KMS-11 (cell line): ENCODE measurements at regions not wholly inside any gene's neighbourhood (a gene's known extent, or its start where the extent isn't known, plus 50 kb on each side); places are given as distances from the start of the nearest gene placed in this dataset.

Source experiments
- H2AFZ ChIP-seq: fragments of 200-600 bp; sonication (generic); 2 replicates; pipeline ENCODE4 v1.6.1; 2016; ENCODE audit warnings: antibody characterized with exemption, mixed run types, low read depth
- H3K27ac ChIP-seq: fragments of 200-600 bp; sonication (generic); 2 replicates; pipeline ENCODE4 v1.6.1; 2016; ENCODE audit warnings: mild to moderate bottlenecking, mixed run types
- H3K27me3 ChIP-seq: fragments of 200-600 bp; sonication (generic); 2 replicates; pipeline ENCODE4 v1.6.1; 2017; ENCODE audit warnings: mild to moderate bottlenecking, low read depth, mixed run types, moderate library complexity; ENCODE audit not compliant: insufficient read depth
- H3K36me3 ChIP-seq: fragments of 200-600 bp; sonication (generic); 2 replicates; pipeline ENCODE4 v1.6.1; 2017; ENCODE audit warnings: mild to moderate bottlenecking, mixed run types; ENCODE audit not compliant: insufficient read depth
- H3K4me1 ChIP-seq: fragments of 200-600 bp; sonication (generic); 2 replicates; pipeline ENCODE4 v1.6.1; 2016; ENCODE audit warnings: mild to moderate bottlenecking, low read depth, mixed run types; ENCODE audit not compliant: poor library complexity, severe bottlenecking
- H3K4me2 ChIP-seq: fragments of 200-600 bp; sonication (generic); 2 replicates; pipeline ENCODE4 v1.7.0; 2016; ENCODE audit warnings: mild to moderate bottlenecking, mixed run types
- H3K4me3 ChIP-seq: fragments of 200-600 bp; sonication (generic); IDR thresholded peaks from 2 replicates; pipeline ENCODE4 v1.6.1; 2017; ENCODE audit warnings: low read depth, low read length, mixed read lengths; ENCODE audit not compliant: insufficient read depth
- H3K79me2 ChIP-seq: fragments of 200-600 bp; sonication (generic); 2 replicates; pipeline ENCODE4 v1.6.1; 2016; ENCODE audit warnings: low read depth, mixed run types; ENCODE audit not compliant: insufficient read depth
- H3K9ac ChIP-seq: fragments of 200-600 bp; sonication (generic); 2 replicates; pipeline ENCODE4 v1.6.1; 2016; ENCODE audit warnings: mild to moderate bottlenecking, mixed run types
- H4K20me1 ChIP-seq: fragments of 200-600 bp; sonication (generic); 2 replicates; pipeline ENCODE4 v1.6.1; 2016; ENCODE audit warnings: mild to moderate bottlenecking, mixed run types; ENCODE audit not compliant: insufficient read depth
- CTCF ChIP-seq: fragments of 200-600 bp; sonication (generic); conservative IDR thresholded peaks from 2 replicates; pipeline ENCODE4 v1.6.1; 2017; ENCODE audit warnings: low read depth, mild to moderate bottlenecking, antibody characterized with exemption, low read length, moderate library complexity, mixed read lengths

- Histone ChIP-seq H3K36me3 (no peaks in the 10 kb centered on the region), H3K4me3 (no peak overlapping the region), H3K79me2 (no peaks in the 10 kb centered on the region), H3K27me3 (no peaks in the 10 kb centered on the region), H3K9ac (no peak overlapping the region), H4K20me1 (no peaks in the 10 kb centered on the region), H3K27ac (no peak overlapping the region), H3K4me1 (no peaks in the 10 kb centered on the region), H3K4me2 (no peak overlapping the region), H2AFZ (no peak overlapping the region)
- TF ChIP-seq CTCF: no peak
These were observed 218.4 kb downstream of the AEBP2 start for GRCh38 chr12:19657732-19658130.

GRCh38 chr12:19659086-19659485 lies 219.8 kb downstream of the AEBP2 start:
- H3K9ac ChIP-seq: no peak overlapping the region
- no peaks in the 10 kb centered on the region for H3K27me3 ChIP-seq
- no peak overlapping the region for H3K27ac ChIP-seq
- no peak for TF ChIP-seq CTCF
- H3K79me2 ChIP-seq: no peaks in the 10 kb centered on the region
- H3K4me3 ChIP-seq: no peak overlapping the region
- H3K4me2 ChIP-seq: no peak overlapping the region
- H2AFZ ChIP-seq: no peak overlapping the region
- H3K4me1 ChIP-seq: no peaks in the 10 kb centered on the region
- no peaks in the 10 kb centered on the region for H4K20me1 ChIP-seq
- H3K36me3 ChIP-seq: no peaks in the 10 kb centered on the region

- H3K4me3 ChIP-seq: no peak overlapping the region
- no peaks in the 10 kb centered on the region for H3K36me3 ChIP-seq
- no peaks in the 10 kb centered on the region for H4K20me1 ChIP-seq
- H3K9ac ChIP-seq: no peak overlapping the region
- TF ChIP-seq CTCF: no peak
- H3K79me2 ChIP-seq: no peaks in the 10 kb centered on the region
- no peak overlapping the region for H3K27ac ChIP-seq
- no peak overlapping the region for H2AFZ ChIP-seq
- H3K27me3 ChIP-seq: no peaks in the 10 kb centered on the region
- no peaks in the 10 kb centered on the region for H3K4me1 ChIP-seq
- H3K4me2 ChIP-seq: no peak overlapping the region
These were observed 220.2 kb downstream of the AEBP2 start for GRCh38 chr12:19659501-19659900.

- Histone ChIP-seq H3K27ac (no peak overlapping the region), H4K20me1 (no peaks in the 10 kb centered on the region), H3K9ac (no peak overlapping the region), H3K36me3 (no peaks in the 10 kb centered on the region), H3K4me2 (no peak overlapping the region), H3K4me1 (no peaks in the 10 kb centered on the region), H3K79me2 (no peaks in the 10 kb centered on the region), H3K27me3 (no peaks in the 10 kb centered on the region), H2AFZ (no peak overlapping the region), H3K4me3 (no peak overlapping the region)
- TF ChIP-seq CTCF: no peak
These were observed 226.0 kb downstream of the AEBP2 start for GRCh38 chr12:19665121-19665900.
